H1 (cell line): ENCODE measurements at regions not wholly inside any gene's neighbourhood (a gene's known extent, or its start where the extent isn't known, plus 50 kb on each side); places are given as distances from the start of the nearest gene placed in this dataset.

Experiments used
- CTCF ChIA-PET: fragments of 300-600 bp; sonication (Branson Sonifier 250); formaldehyde crosslinking; loops from one replicate; lab custom pipeline; 2021; ENCODE audit not compliant: partially characterized antibody; lab: Charles Lee
- POLR2A ChIA-PET: fragments of 300-600 bp; sonication (Branson Sonifier 250); formaldehyde crosslinking; loops from one replicate; lab custom pipeline; 2021; ENCODE audit warnings: inconsistent platforms; ENCODE audit not compliant: partially characterized antibody; lab: Charles Lee
- DNase-seq, 2 experiments: peaks; one replicate each; pipeline versions ENCODE4 v3.0.0 to v3.0.0-alpha.2; 2010 to 2022; ENCODE audit warnings: low spot score in 2 of 2, low read depth in 1 of 2, mixed read lengths in 1 of 2
- FAIRE-seq: peaks from 2 replicates; lab custom pipeline; 2011; peaks lifted over from hg19 to GRCh38; lab: Jason Lieb, UNC
- H2AFZ ChIP-seq: 2 replicates; pipeline ENCODE4 v1.8.1; 2012; ENCODE audit warnings: low read length, inconsistent platforms
- H2AK5ac ChIP-seq: 2 replicates; pipeline ENCODE4 v1.6.1; 2013; ENCODE audit warnings: low read depth, low read length
- H2BK120ac ChIP-seq: replicated peaks from 2 replicates; pipeline ENCODE3; 2013; ENCODE audit warnings: low read depth, low read length, inconsistent platforms
- H2BK12ac ChIP-seq: 2 replicates; pipeline ENCODE4 v1.6.1; 2013; ENCODE audit warnings: low read depth, low read length
- H2BK15ac ChIP-seq: 2 replicates; pipeline ENCODE4 v1.6.1; 2013; ENCODE audit warnings: low read length
- H2BK20ac ChIP-seq: 2 replicates; pipeline ENCODE4 v1.6.1; 2013; ENCODE audit warnings: low read length
- H2BK5ac ChIP-seq: 2 replicates; pipeline ENCODE4 v1.6.1; 2013; ENCODE audit warnings: low read depth, low read length
- H3K14ac ChIP-seq: 2 replicates; pipeline ENCODE4 v1.6.1; 2013; ENCODE audit warnings: inconsistent platforms; ENCODE audit not compliant: insufficient read length
- H3K18ac ChIP-seq: 2 replicates; pipeline ENCODE4 v1.6.1; 2013; ENCODE audit warnings: low read length; ENCODE audit errors: extremely low read depth
- H3K23ac ChIP-seq: 2 replicates; pipeline ENCODE4 v1.6.1; 2013; ENCODE audit warnings: inconsistent platforms; ENCODE audit not compliant: insufficient read length
- H3K23me2 ChIP-seq: 2 replicates; pipeline ENCODE4 v1.6.1; 2013; ENCODE audit warnings: low read depth, low read length
- H3K27ac ChIP-seq: 2 replicates; pipeline ENCODE4 v1.6.1; 2011; ENCODE audit warnings: low read depth, low read length, inconsistent platforms
- H3K27me3 ChIP-seq, 4 experiments: replicated peaks in 1 of 4; 1 replicate in 1 of 4; 2 replicates in 3 of 4; pipeline versions ENCODE4 v1.6.1 to v1.8.1; 2011 to 2013; ENCODE audit warnings: low read length in 3 of 4, mild to moderate bottlenecking in 3 of 4, inconsistent platforms in 2 of 4, mixed read lengths in 2 of 4, moderate library complexity in 1 of 4; ENCODE audit not compliant: control insufficient read depth in 3 of 4, insufficient read depth in 3 of 4; ENCODE audit errors: extremely low read depth in 1 of 4
- H3K36me3 ChIP-seq, 4 experiments: 2 replicates each; pipeline versions ENCODE4 v1.6.1 to v1.8.1; 2011 to 2013; ENCODE audit warnings: mild to moderate bottlenecking in 4 of 4, low read length in 3 of 4, moderate library complexity in 2 of 4, control low read depth in 1 of 4, inconsistent platforms in 1 of 4; ENCODE audit not compliant: insufficient read depth in 4 of 4, control insufficient read depth in 2 of 4
- H3K4ac ChIP-seq: replicated peaks from 2 replicates; pipeline ENCODE3; 2013; ENCODE audit warnings: low read length, low read depth, mixed read lengths, inconsistent platforms; ENCODE audit not compliant: insufficient read length
- H3K4me1 ChIP-seq, 4 experiments: replicated peaks in 1 of 4; 1 replicate in 1 of 4; 2 replicates in 3 of 4; pipeline versions ENCODE4 v1.6.1 to v1.8.1; 2011 to 2013; ENCODE audit warnings: low read length in 3 of 4, inconsistent platforms in 2 of 4, mixed read lengths in 1 of 4; ENCODE audit not compliant: insufficient read depth in 4 of 4, control insufficient read depth in 3 of 4
- H3K4me2 ChIP-seq, 2 experiments: 2 replicates each; pipeline versions ENCODE4 v1.6.1 to v1.8.1; 2011 to 2013; ENCODE audit warnings: low read depth in 2 of 2, low read length in 2 of 2, control low read depth in 1 of 2, inconsistent platforms in 1 of 2, mild to moderate bottlenecking in 1 of 2; ENCODE audit not compliant: insufficient read depth in 1 of 2
- H3K4me3 ChIP-seq, 4 experiments: fragments of 200-600, 300-600 bp in 1 of 4; sonication (generic), shearing (Covaris generic), sonication (Bioruptor Twin) in 1 of 4; 2 replicates each; pipeline versions ENCODE4 v1.5.1 to v1.8.1; 2011 to 2016; ENCODE audit warnings: low read length in 4 of 4, low read depth in 3 of 4, control low read depth in 2 of 4, inconsistent platforms in 2 of 4, mild to moderate bottlenecking in 2 of 4, mixed read lengths in 1 of 4, moderate library complexity in 1 of 4; ENCODE audit not compliant: insufficient read depth in 2 of 4; ENCODE audit errors: extremely low read depth in 1 of 4
- H3K56ac ChIP-seq: replicated peaks from 2 replicates; pipeline ENCODE3; 2013; ENCODE audit warnings: low read depth, mild to moderate bottlenecking, mixed read lengths, low read length, inconsistent platforms; ENCODE audit not compliant: insufficient read length
- H3K79me1 ChIP-seq: 2 replicates; pipeline ENCODE4 v1.6.1; 2013; ENCODE audit warnings: low read depth, low read length, control low read depth
- H3K79me2 ChIP-seq, 2 experiments: 2 replicates each; pipeline versions ENCODE4 v1.6.1 to v1.8.1; 2012 to 2013; ENCODE audit warnings: low read length in 2 of 2, mild to moderate bottlenecking in 2 of 2, inconsistent platforms in 1 of 2; ENCODE audit not compliant: insufficient read depth in 2 of 2, control insufficient read depth in 1 of 2
- H3K9ac ChIP-seq, 4 experiments: replicated peaks in 1 of 4; 1 replicate in 1 of 4; 2 replicates in 3 of 4; pipeline versions ENCODE4 v1.6.1 to v1.8.1; 2011 to 2013; ENCODE audit warnings: low read depth in 3 of 4, low read length in 3 of 4, control low read depth in 2 of 4, mild to moderate bottlenecking in 2 of 4, moderate library complexity in 2 of 4, inconsistent platforms in 1 of 4; ENCODE audit errors: extremely low read depth in 1 of 4
- H3K9me3 ChIP-seq, 2 experiments: 2 replicates each; pipeline versions ENCODE4 v1.6.1 to v1.8.1; 2012 to 2013; ENCODE audit warnings: mild to moderate bottlenecking in 2 of 2, moderate library complexity in 2 of 2, control low read depth in 1 of 2, inconsistent platforms in 1 of 2, low read depth in 1 of 2, low read length in 1 of 2, mixed read lengths in 1 of 2; ENCODE audit not compliant: insufficient read depth in 2 of 2
- H4K20me1 ChIP-seq, 2 experiments: replicated peaks in 1 of 2; 2 replicates each; pipeline versions ENCODE3 to v1.8.1; 2011 to 2013; ENCODE audit warnings: inconsistent platforms in 2 of 2, low read length in 2 of 2, mild to moderate bottlenecking in 1 of 2; ENCODE audit not compliant: insufficient read depth in 2 of 2, control insufficient read depth in 1 of 2
- H4K5ac ChIP-seq: 2 replicates; pipeline ENCODE4 v1.6.1; 2013; ENCODE audit warnings: low read length, low read depth, mixed read lengths, inconsistent platforms; ENCODE audit not compliant: insufficient read length
- H4K8ac ChIP-seq: 2 replicates; pipeline ENCODE4 v1.8.0; 2013; ENCODE audit warnings: mild to moderate bottlenecking, moderate library complexity, low read length, inconsistent platforms; ENCODE audit not compliant: insufficient read depth; ENCODE audit errors: extremely low read depth
- H4K91ac ChIP-seq: replicated peaks from 2 replicates; pipeline ENCODE3; 2013; ENCODE audit warnings: low read length, mixed read lengths, inconsistent platforms; ENCODE audit not compliant: insufficient read length
- CEBPB ChIP-seq: IDR thresholded peaks from 2 replicates; pipeline ENCODE4 v1.6.1; 2012; ENCODE audit warnings: low read depth, low read length
- CHD1 ChIP-seq: IDR thresholded peaks from 2 replicates; pipeline ENCODE4 v1.6.1; 2012; ENCODE audit warnings: low read depth, low read length, improper control_type of control experiment
- CREB1 ChIP-seq: IDR thresholded peaks from 2 replicates; pipeline ENCODE4 v1.6.1; 2012; ENCODE audit warnings: inconsistent platforms
- EGR1 ChIP-seq: IDR thresholded peaks from 2 replicates; pipeline ENCODE4 v1.6.1; 2011; ENCODE audit warnings: low read depth, low read length, borderline replicate concordance
- EZH2 ChIP-seq: fragments of 200-600 bp; sonication (generic); IDR thresholded peaks from 2 replicates; pipeline ENCODE4 v1.7.1; 2012; ENCODE audit warnings: low read depth, mild to moderate bottlenecking, moderate library complexity, low read length, inconsistent platforms; ENCODE audit not compliant: severe bottlenecking
- FOSL1 ChIP-seq: IDR thresholded peaks from 2 replicates; pipeline ENCODE4 v1.6.1; 2011; ENCODE audit warnings: mild to moderate bottlenecking, low read depth, low read length, moderate library complexity; ENCODE audit not compliant: insufficient read depth
- JUND ChIP-seq: IDR thresholded peaks from 2 replicates; pipeline ENCODE4 v1.6.1; 2011; ENCODE audit warnings: mild to moderate bottlenecking, improper control_type of control experiment, low read length
- KDM5A ChIP-seq: fragments of 200-600 bp; IDR thresholded peaks from 2 replicates; pipeline ENCODE4 v1.7.1; 2012; ENCODE audit warnings: mild to moderate bottlenecking, low read length, inconsistent platforms, mixed read lengths
- MAFK ChIP-seq: IDR thresholded peaks from 2 replicates; pipeline ENCODE4 v1.6.1; 2012; ENCODE audit warnings: low read depth, mild to moderate bottlenecking, improper control_type of control experiment, low read length
- MAX ChIP-seq: IDR thresholded peaks from 2 replicates; pipeline ENCODE4 v1.6.1; 2012; ENCODE audit warnings: inconsistent platforms
- RXRA ChIP-seq: IDR thresholded peaks from 2 replicates; pipeline ENCODE4 v1.6.1; 2011; ENCODE audit warnings: low read depth, mild to moderate bottlenecking, low read length, moderate library complexity; ENCODE audit not compliant: insufficient read depth
- SAP30 ChIP-seq: fragments of 300-600 bp; sonication (generic); IDR thresholded peaks from 2 replicates; pipeline ENCODE4 v1.7.1; 2012; ENCODE audit warnings: low read length, moderate library complexity, mild to moderate bottlenecking, inconsistent platforms; ENCODE audit not compliant: insufficient read depth, insufficient replicate concordance
- SIN3A ChIP-seq, 2 experiments: IDR thresholded peaks in 1 of 2; conservative IDR thresholded peaks in 1 of 2; 2 replicates each; pipeline ENCODE4 v1.6.1; 2011 to 2012; ENCODE audit warnings: low read length in 2 of 2, improper control_type of control experiment in 1 of 2, low read depth in 1 of 2, mild to moderate bottlenecking in 1 of 2
- SIRT6 ChIP-seq: IDR thresholded peaks from one replicate; pipeline ENCODE4 v1.7.1; 2012; ENCODE audit warnings: low read length, inconsistent platforms
- SP4 ChIP-seq: IDR thresholded peaks from 2 replicates; pipeline ENCODE4 v1.6.1; 2012; ENCODE audit warnings: low read length, inconsistent platforms
- WGBS, 2 experiments: shearing (Covaris generic) in 1 of 2; methylation state at CpG; one replicate each; pipeline versions ENCODE4 v1.1.6 to v1.1.7; 2013 to 2015; ENCODE audit warnings: low lambda C conversion rate in 2 of 2, mixed read lengths in 2 of 2, inconsistent platforms in 1 of 2, low coverage in 1 of 2, missing lambda C conversion rate in 1 of 2; ENCODE audit not compliant: insufficient replicate concordance in 2 of 2, insufficient coverage in 1 of 2, insufficient read length in 1 of 2; ENCODE audit errors: extremely low coverage in 1 of 2, missing lambda C conversion rate in 1 of 2; 5-methylcytosine and 5-hydroxymethylcytosine counted together

- WGBS, 2 experiments = 89% methylated on average over 1 of the region's 1 CpG; no CpG with 5 or more reads in 1 of the 2 experiments
- H2BK15ac ChIP-seq = no peak overlapping the region
Observed at GRCh38 chr7:10106609-10107008, 867.1 kb upstream of the PHF14 start.

More at GRCh38 chr7:10106609-10107008, 867.1 kb upstream of the PHF14 start:
- H2BK120ac ChIP-seq = no peak overlapping the region
- no peak overlapping the region for H3K23ac ChIP-seq
- no peak overlapping the region for H4K5ac ChIP-seq
- no peaks in the 10 kb centered on the region for H3K9me3 ChIP-seq
- ChIA-PET CTCF (no interaction called here), POLR2A (no interaction called here)
- H3K79me2 ChIP-seq = no peaks in the 10 kb centered on the region
- no peak for DNase-seq
- no peak overlapping the region for H4K91ac ChIP-seq
- no peaks in the 10 kb centered on the region for H3K36me3 ChIP-seq
- no peak overlapping the region for H2BK5ac ChIP-seq
- no peak overlapping the region for H3K4me3 ChIP-seq
- no peaks in the 10 kb centered on the region for H3K23me2 ChIP-seq
- no peak overlapping the region for H3K9ac ChIP-seq
- H3K79me1 ChIP-seq = no peaks in the 10 kb centered on the region
- no peak for FAIRE-seq
- H3K14ac ChIP-seq = no peak overlapping the region
- H4K8ac ChIP-seq = no peak overlapping the region
- H4K20me1 ChIP-seq = no peaks in the 10 kb centered on the region
- TF ChIP-seq SIN3A (conservative IDR thresholded peaks at IDR 0.05 in 1 of 2, IDR thresholded peaks at IDR 0.05 in 1 of 2; ENCODE audit: low read depth in 1 of 2, low read length in 2 of 2) = no peak
- no peak for TF ChIP-seq CHD1
- TF ChIP-seq FOSL1 = no peak
- TF ChIP-seq EGR1 = no peak
- no peak for TF ChIP-seq MAFK
- no peak for TF ChIP-seq CREB1
- TF ChIP-seq SIRT6 = no peak
- TF ChIP-seq CEBPB = no peak
- no peak for TF ChIP-seq MAX
- no peak for TF ChIP-seq SP4
- no peak for TF ChIP-seq EZH2
- TF ChIP-seq KDM5A = no peak
- TF ChIP-seq JUND = no peak
- TF ChIP-seq RXRA = no peak
- no peak for TF ChIP-seq SAP30
- H2BK12ac ChIP-seq = no peak overlapping the region
- no peak overlapping the region for H2AFZ ChIP-seq
- H3K4me1 ChIP-seq = no peaks in the 10 kb centered on the region
- no peak overlapping the region for H3K27ac ChIP-seq
- H3K4me2 ChIP-seq = no peak overlapping the region
- H3K56ac ChIP-seq = no peak overlapping the region
- H3K27me3 ChIP-seq = no peaks in the 10 kb centered on the region
- no peak overlapping the region for H3K4ac ChIP-seq
- H3K18ac ChIP-seq = no peak overlapping the region
- H2BK20ac ChIP-seq = no peak overlapping the region
- no peak overlapping the region for H2AK5ac ChIP-seq
